Liver (tissue), 8 donors: ENCODE measurements at regions not wholly inside any gene's neighbourhood (a gene's known extent, or its start where the extent isn't known, plus 50 kb on each side); places are given as distances from the start of the nearest gene placed in this dataset.

Experiments
- DNase-seq: peaks from one replicate; pipeline ENCODE4 v3.0.0-alpha.2; 2017; ENCODE audit warnings: low spot score
- H3K27ac ChIP-seq, 2 donors: one replicate each; pipeline ENCODE4 v1.7.0; 2013; ENCODE audit warnings: inconsistent platforms in 2 of 2, low read length in 2 of 2, control low read depth in 1 of 2, low read depth in 1 of 2, mild to moderate bottlenecking in 1 of 2
- H3K27me3 ChIP-seq, 4 donors: one replicate each; pipeline versions ENCODE4 v1.6.1 to v1.7.0; 2013; ENCODE audit warnings: low read length in 3 of 4, inconsistent platforms in 1 of 4, mild to moderate bottlenecking in 1 of 4, moderate library complexity in 1 of 4; ENCODE audit not compliant: control insufficient read depth in 4 of 4, insufficient read depth in 4 of 4
- H3K36me3 ChIP-seq, 4 donors: one replicate each; pipeline versions ENCODE4 v1.6.1 to v1.7.0; 2013; ENCODE audit warnings: low read length in 3 of 4, mild to moderate bottlenecking in 3 of 4, low read depth in 1 of 4, moderate library complexity in 1 of 4; ENCODE audit not compliant: control insufficient read depth in 4 of 4, insufficient read depth in 3 of 4
- H3K4me1 ChIP-seq, 4 donors: one replicate each; pipeline versions ENCODE4 v1.6.1 to v1.7.0; 2013; ENCODE audit warnings: low read length in 3 of 4, mild to moderate bottlenecking in 3 of 4, moderate library complexity in 1 of 4; ENCODE audit not compliant: control insufficient read depth in 4 of 4, insufficient read depth in 4 of 4
- H3K4me3 ChIP-seq, 3 donors: one replicate each; pipeline versions ENCODE4 v1.6.1 to v1.7.0; 2013; ENCODE audit warnings: low read length in 3 of 3, control low read depth in 1 of 3, low read depth in 1 of 3, mild to moderate bottlenecking in 1 of 3
- H3K9ac ChIP-seq, 2 donors: one replicate each; pipeline ENCODE4 v1.7.0; 2013; ENCODE audit warnings: low read length in 2 of 2, mild to moderate bottlenecking in 2 of 2, moderate library complexity in 2 of 2, control low read depth in 1 of 2, low read depth in 1 of 2
- H3K9me3 ChIP-seq, 4 donors: one replicate each; pipeline versions ENCODE4 v1.6.1 to v1.7.0; 2013; ENCODE audit warnings: low read length in 3 of 4; ENCODE audit not compliant: control insufficient read depth in 4 of 4
- ATF3 ChIP-seq: IDR thresholded peaks from 2 replicates; pipeline ENCODE4 v1.6.1; 2016; ENCODE audit warnings: antibody characterized with exemption
- CTCF ChIP-seq: fragments of 150-350 bp; IDR thresholded peaks from 2 replicates; pipeline ENCODE4 v1.5.1; 2017; ENCODE audit warnings: improper control_type of control experiment, low read depth, low read length; ENCODE audit not compliant: missing input control
- EGR1 ChIP-seq, 2 donors: IDR thresholded peaks; 2 replicates each; pipeline ENCODE4 v1.6.1; 2016 to 2018; ENCODE audit warnings: antibody characterized with exemption in 2 of 2, low read depth in 2 of 2
- FOXA1 ChIP-seq: IDR thresholded peaks from 2 replicates; pipeline ENCODE4 v1.6.1; 2016; ENCODE audit warnings: antibody characterized with exemption
- FOXA2 ChIP-seq: IDR thresholded peaks from 2 replicates; pipeline ENCODE4 v1.6.1; 2016; ENCODE audit warnings: antibody characterized with exemption
- GABPA ChIP-seq, 2 donors: IDR thresholded peaks in 1 of 2; conservative IDR thresholded peaks in 1 of 2; 2 replicates each; pipeline ENCODE4 v1.6.1; 2016; ENCODE audit warnings: antibody characterized with exemption in 2 of 2, mild to moderate bottlenecking in 1 of 2, moderate library complexity in 1 of 2
- HNF4A ChIP-seq, 2 donors: conservative IDR thresholded peaks; 2 replicates each; pipeline ENCODE4 v1.6.1; 2016; ENCODE audit warnings: antibody characterized with exemption in 2 of 2, mild to moderate bottlenecking in 2 of 2
- HNF4G ChIP-seq: IDR thresholded peaks from 2 replicates; pipeline ENCODE4 v1.6.1; 2016; ENCODE audit warnings: antibody characterized with exemption
- JUND ChIP-seq, 2 donors: IDR thresholded peaks; 2 replicates each; pipeline ENCODE4 v1.6.1; 2016; ENCODE audit warnings: antibody characterized with exemption in 2 of 2
- RAD21 ChIP-seq, 2 donors: IDR thresholded peaks; 2 replicates each; pipeline ENCODE4 v1.6.1; 2016; ENCODE audit warnings: antibody characterized with exemption in 2 of 2, mild to moderate bottlenecking in 2 of 2
- REST ChIP-seq: IDR thresholded peaks from 2 replicates; pipeline ENCODE4 v1.6.1; 2016; ENCODE audit warnings: antibody characterized with exemption, mild to moderate bottlenecking
- RXRA ChIP-seq, 2 donors: IDR thresholded peaks; 2 replicates each; pipeline ENCODE4 v1.6.1; 2017 to 2018; ENCODE audit warnings: antibody characterized with exemption in 2 of 2, mild to moderate bottlenecking in 1 of 2
- SP1 ChIP-seq: IDR thresholded peaks from 2 replicates; pipeline ENCODE4 v1.6.1; 2018; ENCODE audit warnings: antibody characterized with exemption, mild to moderate bottlenecking
- TAF1 ChIP-seq: conservative IDR thresholded peaks from 2 replicates; pipeline ENCODE4 v1.6.1; 2016; ENCODE audit warnings: antibody characterized with exemption, mild to moderate bottlenecking
- YY1 ChIP-seq: IDR thresholded peaks from 2 replicates; pipeline ENCODE4 v1.6.1; 2016; ENCODE audit warnings: antibody characterized with exemption, mild to moderate bottlenecking
- ZBTB33 ChIP-seq: IDR thresholded peaks from 2 replicates; pipeline ENCODE4 v1.6.1; 2016; ENCODE audit warnings: antibody characterized with exemption
- WGBS: extraction: QIAGEN DNeasy Blood & Tissue Kit; methylation state at CpG from one replicate; pipeline ENCODE4 v1.1.7; 2013; 5-methylcytosine and 5-hydroxymethylcytosine counted together
- donor health status: healthy.
- donor health status: healthy.
- donor health status: healthy.
- donor health status: healthy.
- donor health status: healthy.

GRCh38 chr5:130268489-130268888, 364.2 kb downstream of the CHSY3 start:
- no peak overlapping the region for H3K27ac ChIP-seq
- no peaks in the 10 kb centered on the region for H3K4me1 ChIP-seq
- DNase-seq: no peak
- H3K9me3 ChIP-seq: no peaks in the 10 kb centered on the region
- WGBS: 65% methylated on average over 2 of the region's 2 CpGs
- no peaks in the 10 kb centered on the region for H3K36me3 ChIP-seq
- TF ChIP-seq HNF4A (conservative IDR thresholded peaks at IDR 0.05) (no peak), FOXA1 (no peak), GABPA (IDR thresholded peaks at IDR 0.05 in 1 of 2, conservative IDR thresholded peaks at IDR 0.05 in 1 of 2) (no peak), FOXA2 (no peak)
- H3K9ac ChIP-seq: no peak overlapping the region
- H3K4me3 ChIP-seq: no peak overlapping the region
- no peaks in the 10 kb centered on the region for H3K27me3 ChIP-seq

GRCh38 chr5:130267926-130268325, 363.7 kb downstream of the CHSY3 start:
- no peaks in the 10 kb centered on the region for H3K36me3 ChIP-seq
- no peaks in the 10 kb centered on the region for H3K27me3 ChIP-seq
- TF ChIP-seq ATF3 (no peak), HNF4A (conservative IDR thresholded peaks at IDR 0.05) (no peak), HNF4G (no peak), GABPA (IDR thresholded peaks at IDR 0.05 in 1 of 2, conservative IDR thresholded peaks at IDR 0.05 in 1 of 2) (no peak)
- no peaks in the 10 kb centered on the region for H3K9me3 ChIP-seq
- no peak overlapping the region for H3K4me3 ChIP-seq
- no peak overlapping the region for H3K27ac ChIP-seq
- H3K4me1 ChIP-seq: no peaks in the 10 kb centered on the region
- WGBS: 79% methylated on average over 2 of the region's 2 CpGs
- no peak overlapping the region for H3K9ac ChIP-seq
- no peak for DNase-seq

GRCh38 chr5:130260481-130260880, 356.2 kb downstream of the CHSY3 start:
- no peak for DNase-seq
- peaks cover 0 to 5% (median 2%) of the 10 kb centered on the region in 4 donors for H3K9me3 ChIP-seq
- no peak overlapping the region for H3K9ac ChIP-seq
- H3K27ac ChIP-seq: no peak overlapping the region
- no peak for TF ChIP-seq FOXA2
- TF ChIP-seq HNF4A (conservative IDR thresholded peaks at IDR 0.05): no peak
- no peak for TF ChIP-seq JUND (IDR thresholded peaks at IDR 0.05)
- TF ChIP-seq RXRA (IDR thresholded peaks at IDR 0.05): no peak
- no peak for TF ChIP-seq ATF3
- no peak for TF ChIP-seq GABPA (IDR thresholded peaks at IDR 0.05 in 1 of 2, conservative IDR thresholded peaks at IDR 0.05 in 1 of 2)
- no peak for TF ChIP-seq ZBTB33
- no peak for TF ChIP-seq YY1
- TF ChIP-seq EGR1 (IDR thresholded peaks at IDR 0.05; ENCODE audit: low read depth in 2 of 2): no peak
- no peak for TF ChIP-seq CTCF
- no peak for TF ChIP-seq FOXA1
- TF ChIP-seq RAD21 (IDR thresholded peaks at IDR 0.05): no peak
- no peak for TF ChIP-seq HNF4G
- TF ChIP-seq SP1: no peak
- no peak for TF ChIP-seq TAF1
- no peak for TF ChIP-seq REST
- no peaks in the 10 kb centered on the region for H3K4me1 ChIP-seq
- 84% methylated on average over 2 of the region's 2 CpGs for WGBS
- H3K36me3 ChIP-seq: no peaks in the 10 kb centered on the region
- H3K4me3 ChIP-seq: no peak overlapping the region
- H3K27me3 ChIP-seq: no peaks in the 10 kb centered on the region
